Glutamatergic neuron (in vitro differentiated cells): ENCODE measurements at regions not wholly inside any gene's neighbourhood (a gene's known extent, or its start where the extent isn't known, plus 50 kb on each side); places are given as distances from the start of the nearest gene placed in this dataset.

Experiments used
- DNase-seq: peaks from one replicate; pipeline ENCODE4 v3.0.0; 2022
- H3K27ac Mint-ChIP-seq: one replicate; pipeline ENCODE4 v1.8.0; 2020; ENCODE audit warnings: mild to moderate bottlenecking, mixed read lengths, inconsistent platforms; ENCODE audit not compliant: unreplicated experiment
- H3K27me3 Mint-ChIP-seq: one replicate; pipeline ENCODE4 v1.8.0; 2020; ENCODE audit warnings: mild to moderate bottlenecking, moderate library complexity, mixed read lengths, inconsistent platforms; ENCODE audit not compliant: unreplicated experiment
- H3K36me3 Mint-ChIP-seq: one replicate; pipeline ENCODE4 v1.8.0; 2020; ENCODE audit warnings: mild to moderate bottlenecking, mixed read lengths, inconsistent platforms; ENCODE audit not compliant: unreplicated experiment
- H3K4me1 Mint-ChIP-seq: one replicate; pipeline ENCODE4 v1.8.0; 2020; ENCODE audit warnings: mild to moderate bottlenecking, low read depth, mixed read lengths, inconsistent platforms; ENCODE audit not compliant: unreplicated experiment
- H3K4me3 Mint-ChIP-seq: one replicate; pipeline ENCODE4 v1.8.0; 2020; ENCODE audit warnings: mild to moderate bottlenecking, mixed read lengths, inconsistent platforms; ENCODE audit not compliant: unreplicated experiment
- H3K9me3 Mint-ChIP-seq: one replicate; pipeline ENCODE4 v1.8.0; 2020; ENCODE audit warnings: mild to moderate bottlenecking, moderate library complexity, mixed read lengths, inconsistent platforms; ENCODE audit not compliant: unreplicated experiment
- CTCF ChIP-seq: fragments of 200-600 bp; sonication (generic); IDR thresholded peaks from one replicate; pipeline ENCODE4 v1.5.0; 2021; ENCODE audit not compliant: partially characterized antibody, unreplicated experiment

DNA sequence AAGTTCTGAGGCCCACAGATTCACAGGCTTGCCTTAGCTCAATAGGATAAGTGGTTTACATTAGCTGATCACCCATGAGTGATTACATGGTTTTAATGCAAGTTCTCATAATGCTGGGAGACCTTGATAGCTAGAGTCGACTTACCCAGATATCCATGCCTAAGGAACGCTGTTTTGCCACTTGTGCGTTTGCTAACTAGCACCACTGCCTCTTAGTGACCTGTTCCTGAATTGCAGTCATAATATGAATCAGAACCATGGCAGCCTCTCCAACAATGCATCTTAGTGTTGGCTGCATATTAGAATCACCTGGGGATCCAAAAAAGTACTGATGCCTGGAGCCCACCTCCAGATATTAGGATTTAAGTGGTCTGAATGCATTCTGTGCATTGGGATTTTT, 251.1 kb upstream of the CDH5 start:
- Mint-ChIP-seq H3K27ac (no peak overlapping the region), H3K27me3 (no peaks in the 10 kb centered on the region), H3K36me3 (no peaks in the 10 kb centered on the region), H3K9me3 (no peaks in the 10 kb centered on the region), H3K4me1 (no peaks in the 10 kb centered on the region), H3K4me3 (no peak overlapping the region)
- TF ChIP-seq CTCF: no peak
- DNase-seq: no peak

GRCh38 chr16:66113223-66113622, 253.3 kb upstream of the CDH5 start:
- Mint-ChIP-seq H3K27me3 (no peaks in the 10 kb centered on the region), H3K27ac (no peak overlapping the region), H3K9me3 (no peaks in the 10 kb centered on the region), H3K4me3 (no peak overlapping the region), H3K4me1 (no peaks in the 10 kb centered on the region), H3K36me3 (no peaks in the 10 kb centered on the region)
- no peak for TF ChIP-seq CTCF
- DNase-seq: no peak

DNA sequence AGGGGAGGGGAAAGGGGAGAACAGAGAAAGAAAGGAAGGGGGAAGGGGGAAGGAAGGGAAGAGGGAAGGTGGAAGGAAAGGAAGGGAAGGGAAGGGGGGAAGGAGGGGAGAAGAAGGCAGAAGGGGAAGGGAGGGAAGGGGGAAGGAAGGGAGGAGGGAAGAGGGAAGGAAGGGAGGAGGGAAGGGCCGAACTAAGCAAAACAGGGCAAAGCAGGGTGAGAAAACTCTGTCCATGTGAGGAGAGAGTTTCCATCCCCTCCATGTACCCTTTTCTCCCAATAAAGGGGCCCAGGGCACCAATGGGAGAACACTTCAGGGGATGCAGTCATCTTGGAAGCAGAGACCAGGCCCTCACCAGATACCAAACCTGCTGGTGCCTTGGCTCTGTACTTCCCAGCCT, 256.8 kb upstream of the CDH5 start:
- no peak for TF ChIP-seq CTCF
- Mint-ChIP-seq H3K27me3 (no peaks in the 10 kb centered on the region), H3K36me3 (no peaks in the 10 kb centered on the region), H3K27ac (no peak overlapping the region), H3K4me1 (no peaks in the 10 kb centered on the region), H3K9me3 (peaks cover 6% of the 10 kb centered on the region), H3K4me3 (no peak overlapping the region)
- no peak for DNase-seq

DNA sequence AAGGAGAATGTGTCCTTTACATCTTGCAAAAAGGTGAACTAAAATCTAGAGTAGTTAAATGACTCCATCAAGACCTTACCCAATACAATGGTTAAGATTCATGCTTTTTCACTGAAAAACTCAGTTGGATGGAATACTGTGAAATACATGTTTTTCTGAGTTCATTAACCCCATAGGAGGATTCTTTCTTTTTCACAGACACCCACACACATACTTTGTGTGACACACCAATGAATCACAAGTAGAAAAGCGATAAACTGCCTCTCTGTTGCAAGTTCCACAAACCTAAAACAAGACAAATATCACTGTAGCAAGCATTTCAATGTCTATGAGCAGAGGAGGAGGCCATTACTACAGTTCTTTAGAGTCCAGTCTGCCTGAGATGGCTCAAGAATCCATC, 258.8 kb upstream of the CDH5 start:
- Mint-ChIP-seq H3K4me3 (no peak overlapping the region), H3K9me3 (peaks cover 6% of the 10 kb centered on the region), H3K27me3 (no peaks in the 10 kb centered on the region), H3K27ac (no peak overlapping the region), H3K36me3 (no peaks in the 10 kb centered on the region), H3K4me1 (no peaks in the 10 kb centered on the region)
- no peak for TF ChIP-seq CTCF
- no peak for DNase-seq

- Mint-ChIP-seq H3K9me3 (peaks cover 10% of the 10 kb centered on the region), H3K27ac (no peak overlapping the region), H3K4me1 (peaks cover 17% of the 10 kb centered on the region), H3K36me3 (no peaks in the 10 kb centered on the region), H3K27me3 (peaks cover 2% of the 10 kb centered on the region), H3K4me3 (no peak overlapping the region)
- TF ChIP-seq CTCF: no peak
- no peak for DNase-seq
Observed at GRCh38 chr16:66103211-66103610, 263.3 kb upstream of the CDH5 start.
